NCI-H1105 (cell line): ENCODE measurements at regions not wholly inside any gene's neighbourhood (a gene's known extent, or its start where the extent isn't known, plus 50 kb on each side); places are given as distances from the start of the nearest gene placed in this dataset.

Experiments used
- DNase-seq: peaks from one replicate; lab custom pipeline; 2025; lab: John Stamatoyannopoulos, UW

GRCh38 chr3:87044409-87044808 lies 53.5 kb upstream of the VGLL3 start:
- no peak for DNase-seq

DNA sequence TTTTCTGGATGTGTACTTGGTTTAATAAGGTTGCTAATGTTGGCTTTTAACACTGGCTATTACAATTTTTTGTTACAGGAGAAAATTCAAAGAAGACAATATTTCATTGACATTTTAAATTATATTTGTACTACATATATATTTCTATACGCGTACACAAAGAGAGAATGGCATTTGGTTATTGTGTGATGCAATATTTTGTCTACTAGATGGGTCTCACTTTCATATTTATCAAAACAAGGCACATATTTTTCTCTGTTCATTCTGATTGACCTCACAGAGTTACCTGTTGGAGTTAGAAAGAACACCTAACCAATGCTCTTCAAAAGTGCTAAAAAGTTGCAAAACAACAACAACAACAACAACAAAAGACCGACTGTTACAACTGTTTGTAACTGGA lies 50.2 kb upstream of the VGLL3 start:
- no peak for DNase-seq
